ENCODE measurements at regions not wholly inside any gene's neighbourhood (a gene's known extent, or its start where the extent isn't known, plus 50 kb on each side); places are given as distances from the start of the nearest gene placed in this dataset.

GRCh38 chr12:78725951-78726580 lies 138.5 kb upstream of the SYT1 start:
- Histone ChIP-seq H3K56ac (ENCODE audit: extremely low read depth, insufficient read depth, low read length) (no peak overlapping the region), H3K4me3 (ENCODE audit: insufficient read depth, low read depth, low read length) (no peak overlapping the region), H3K9me3 (ENCODE audit: control insufficient read depth, insufficient read depth, low read length) (no peaks in the 10 kb centered on the region), H3K14ac (replicated peaks; ENCODE audit: low read depth, low read length) (no peak overlapping the region), H2BK120ac (ENCODE audit: low read depth, low read length) (no peak overlapping the region), H2AK5ac (ENCODE audit: low read depth, low read length) (no peak overlapping the region), H3K9me1 (ENCODE audit: insufficient read depth, low read length) (no peaks in the 10 kb centered on the region), H3K23ac (ENCODE audit: low read depth, low read length) (no peak overlapping the region), H3K27ac (ENCODE audit: insufficient read depth, low read length) (no peak overlapping the region), H2AK9ac (replicated peaks; ENCODE audit: low read depth, low read length, poor library complexity) (no peak overlapping the region), H3K4ac (ENCODE audit: low read depth, low read length) (no peak overlapping the region), H4K20me1 (ENCODE audit: insufficient read depth, low read length) (no peaks in the 10 kb centered on the region), H4K91ac (ENCODE audit: insufficient read depth, low read depth, low read length) (no peak overlapping the region), H3K79me1 (ENCODE audit: low read depth in 1 of 2, low read length in 2 of 2) (no peaks in the 10 kb centered on the region), H2BK20ac (ENCODE audit: low read depth, low read length) (no peak overlapping the region), H4K5ac (ENCODE audit: low read depth, low read length) (no peak overlapping the region), H4K8ac (ENCODE audit: low read depth in 2 of 2, low read length in 2 of 2) (no peak overlapping the region), H2BK5ac (ENCODE audit: low read depth, low read length, poor library complexity, severe bottlenecking) (no peak overlapping the region), H3K18ac (ENCODE audit: low read depth, low read length) (no peak overlapping the region), H3K4me2 (ENCODE audit: low read depth, low read length) (no peak overlapping the region), H3K9ac (ENCODE audit: low read depth, low read length) (no peak overlapping the region), H2BK15ac (ENCODE audit: low read depth, low read length) (no peak overlapping the region), H2AFZ (replicated peaks; ENCODE audit: low read length, poor library complexity) (no peak overlapping the region), H3K27me3 (ENCODE audit: control insufficient read depth, insufficient read depth, low read length) (no peaks in the 10 kb centered on the region), H3K4me1 (ENCODE audit: control insufficient read depth, insufficient read depth, low read length) (no peaks in the 10 kb centered on the region), H3K36me3 (ENCODE audit: control insufficient read depth, insufficient read depth, low read length) (no peaks in the 10 kb centered on the region)
- TF ChIP-seq MAZ (IDR thresholded peaks at IDR 0.05; ENCODE audit: borderline replicate concordance, low read depth, low read length) (no peak), ELK1 (IDR thresholded peaks at IDR 0.05; ENCODE audit: borderline replicate concordance, low read depth, low read length) (no peak), USF2 (IDR thresholded peaks at IDR 0.05; ENCODE audit: low read depth, low read length) (no peak), RCOR1 (IDR thresholded peaks at IDR 0.05; ENCODE audit: insufficient replicate concordance, low read length) (no peak), FOS (IDR thresholded peaks at IDR 0.05; ENCODE audit: low read depth, low read length) (no peak), RFX5 (IDR thresholded peaks at IDR 0.05; ENCODE audit: low read depth, low read length) (no peak), BHLHE40 (IDR thresholded peaks at IDR 0.05; ENCODE audit: low read depth, low read length) (no peak), CEBPB (IDR thresholded peaks at IDR 0.05; ENCODE audit: low read depth, low read length) (no peak), POLR2A (IDR thresholded peaks at IDR 0.05; ENCODE audit: low read depth, low read length) (no peak), RAD21 (IDR thresholded peaks at IDR 0.05; ENCODE audit: low read length) (no peak), NFE2L2 (IDR thresholded peaks at IDR 0.05; ENCODE audit: low read depth, low read length) (no peak), MXI1 (IDR thresholded peaks at IDR 0.05; ENCODE audit: borderline replicate concordance, low read depth, low read length) (no peak), CHD1 (IDR thresholded peaks at IDR 0.05; ENCODE audit: low read depth, low read length) (no peak), MAFK (IDR thresholded peaks at IDR 0.05; ENCODE audit: low read depth, low read length) (no peak), SMC3 (IDR thresholded peaks at IDR 0.05; ENCODE audit: low read depth, low read length) (no peak), CTCF (conservative IDR thresholded peaks at IDR 0.05; ENCODE audit: low read depth, low read length) (no peak)
- intact Hi-C loops (cut with micrococcal nuclease) (no loop called here), in situ Hi-C loops (cut with MboI; ENCODE audit: low sequenced_read_pairs) (no loop called here), dilution Hi-C loops (cut with HindIII; ENCODE audit: low sequenced_read_pairs, unreplicated experiment) (no loop called here)
- ChIA-PET POLR2A (ENCODE audit: unreplicated experiment) (no interaction called here), CTCF (interaction anchor here (0.7 to 0.9 kb wide), 2 partner anchors 15 to 17 kb away, joined by 3 to 4 read pairs; no protein-coding TSS in a partner anchor)
- ATAC-seq (ENCODE audit: low read depth) (no peak), DNase-seq (no peak)
- no TSS peak for BruUV-seq (replicated peaks)
- WGBS, 2 experiments (ENCODE audit: extremely low coverage in 2 of 2, insufficient read length in 1 of 2): no CpG with 5 or more reads among the region's 3 CpGs
